Activated effector memory CD4-positive, alpha-beta T cell treated with Interleukin-2 at 50 U/mL for 16 hours (primary cell): ENCODE measurements at regions not wholly inside any gene's neighbourhood (a gene's known extent, or its start where the extent isn't known, plus 50 kb on each side); places are given as distances from the start of the nearest gene placed in this dataset.
"Not testable (repeated sequence)": the region's sequence is repeated elsewhere in the genome, so short reads cannot be mapped to it uniquely, and the experiment has no call there.

ENCODE experiments used
- DNase-seq: peaks from one replicate; pipeline ENCODE4 v3.0.0-alpha.2; 2020

- DNase-seq, result no peak
These were observed 186.2 kb upstream of the SVIL start for GRCh38 chr10:29820890-29821461.

- no peak for DNase-seq
These were observed 182.2 kb upstream of the SVIL start for GRCh38 chr10:29816801-29817558.

- no peak for DNase-seq
These were observed 180.8 kb upstream of the SVIL start for GRCh38 chr10:29815572-29815971.

GRCh38 chr10:29811751-29812427 lies 177.1 kb upstream of the SVIL start:
- DNase-seq, result no peak

- no peak for DNase-seq
These were observed 176.0 kb upstream of the SVIL start for GRCh38 chr10:29810816-29811215.

GRCh38 chr10:29810231-29810630 lies 175.5 kb upstream of the SVIL start:
- DNase-seq, result not testable (repeated sequence)

- DNase-seq, result no peak
These were observed 174.6 kb upstream of the SVIL start for GRCh38 chr10:29809383-29809782.

- no peak for DNase-seq
These were observed 172.5 kb upstream of the SVIL start for GRCh38 chr10:29807163-29807806.

GRCh38 chr10:29806350-29806788 lies 171.6 kb upstream of the SVIL start:
- DNase-seq, result no peak

- no peak for DNase-seq
These were observed 170.5 kb upstream of the SVIL start for GRCh38 chr10:29805134-29805723.

GRCh38 chr10:29804025-29804852 lies 169.5 kb upstream of the SVIL start:
- no peak for DNase-seq

GRCh38 chr10:29802171-29802570 lies 167.4 kb upstream of the SVIL start:
- DNase-seq, result no peak

GRCh38 chr10:29798921-29799690 lies 164.3 kb upstream of the SVIL start:
- DNase-seq, result no peak

- DNase-seq, result no peak
These were observed 162.8 kb upstream of the SVIL start for GRCh38 chr10:29797616-29798015.

GRCh38 chr10:29795850-29796249 lies 161.1 kb upstream of the SVIL start:
- no peak for DNase-seq

GRCh38 chr10:29794776-29795611 lies 160.2 kb upstream of the SVIL start:
- DNase-seq, result no peak

- no peak for DNase-seq
These were observed 157.0 kb upstream of the SVIL start for GRCh38 chr10:29791773-29792172.

- DNase-seq, result no peak
These were observed 155.4 kb upstream of the SVIL start for GRCh38 chr10:29790207-29790606.

- DNase-seq, result no peak
These were observed 153.3 kb upstream of the SVIL start for GRCh38 chr10:29788113-29788512.

GRCh38 chr10:29785701-29786100 lies 150.9 kb upstream of the SVIL start:
- no peak for DNase-seq
